Fibroblast of villous mesenchyme (primary cell): ENCODE measurements at regions not wholly inside any gene's neighbourhood (a gene's known extent, or its start where the extent isn't known, plus 50 kb on each side); places are given as distances from the start of the nearest gene placed in this dataset.

Experiments
- DNase-seq: peaks from one replicate; pipeline ENCODE4 v3.0.0-alpha.2; 2010; ENCODE audit warnings: low read depth
- H3K4me3 ChIP-seq: 2 replicates; pipeline ENCODE4 v1.5.1; 2011; ENCODE audit warnings: low read depth, mild to moderate bottlenecking, low read length
- TF ChIP-seq, protein P1 (sequence below): IDR thresholded peaks from 2 replicates; pipeline ENCODE4 v1.5.1; 2012; ENCODE audit warnings: low read depth, mild to moderate bottlenecking, low read length; ENCODE audit not compliant: insufficient read depth

DNA sequence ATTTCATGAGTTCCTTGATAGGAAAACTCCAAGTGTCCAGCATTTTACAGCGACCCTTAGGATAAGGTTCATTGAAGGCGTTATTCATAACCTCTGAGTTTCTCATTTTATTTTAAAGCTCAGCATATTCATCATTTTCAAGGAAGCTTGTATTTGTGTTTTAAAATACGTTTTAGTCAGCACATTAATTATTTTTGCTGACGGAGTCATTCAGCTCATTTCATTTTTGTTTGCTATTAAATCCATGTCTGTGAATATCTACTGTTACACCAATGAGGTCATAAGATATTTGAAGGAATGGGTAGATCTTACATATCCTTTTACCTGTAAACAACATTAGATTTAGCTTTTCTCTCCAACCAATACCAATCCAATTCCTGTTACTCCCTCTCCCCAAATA is 1766.3 kb upstream of the PCDH10 start:
- DNase-seq, result no peak
- H3K4me3 ChIP-seq, result no peak overlapping the region
- TF ChIP-seq, protein P1, sequence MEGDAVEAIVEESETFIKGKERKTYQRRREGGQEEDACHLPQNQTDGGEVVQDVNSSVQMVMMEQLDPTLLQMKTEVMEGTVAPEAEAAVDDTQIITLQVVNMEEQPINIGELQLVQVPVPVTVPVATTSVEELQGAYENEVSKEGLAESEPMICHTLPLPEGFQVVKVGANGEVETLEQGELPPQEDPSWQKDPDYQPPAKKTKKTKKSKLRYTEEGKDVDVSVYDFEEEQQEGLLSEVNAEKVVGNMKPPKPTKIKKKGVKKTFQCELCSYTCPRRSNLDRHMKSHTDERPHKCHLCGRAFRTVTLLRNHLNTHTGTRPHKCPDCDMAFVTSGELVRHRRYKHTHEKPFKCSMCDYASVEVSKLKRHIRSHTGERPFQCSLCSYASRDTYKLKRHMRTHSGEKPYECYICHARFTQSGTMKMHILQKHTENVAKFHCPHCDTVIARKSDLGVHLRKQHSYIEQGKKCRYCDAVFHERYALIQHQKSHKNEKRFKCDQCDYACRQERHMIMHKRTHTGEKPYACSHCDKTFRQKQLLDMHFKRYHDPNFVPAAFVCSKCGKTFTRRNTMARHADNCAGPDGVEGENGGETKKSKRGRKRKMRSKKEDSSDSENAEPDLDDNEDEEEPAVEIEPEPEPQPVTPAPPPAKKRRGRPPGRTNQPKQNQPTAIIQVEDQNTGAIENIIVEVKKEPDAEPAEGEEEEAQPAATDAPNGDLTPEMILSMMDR, result no peak

DNA sequence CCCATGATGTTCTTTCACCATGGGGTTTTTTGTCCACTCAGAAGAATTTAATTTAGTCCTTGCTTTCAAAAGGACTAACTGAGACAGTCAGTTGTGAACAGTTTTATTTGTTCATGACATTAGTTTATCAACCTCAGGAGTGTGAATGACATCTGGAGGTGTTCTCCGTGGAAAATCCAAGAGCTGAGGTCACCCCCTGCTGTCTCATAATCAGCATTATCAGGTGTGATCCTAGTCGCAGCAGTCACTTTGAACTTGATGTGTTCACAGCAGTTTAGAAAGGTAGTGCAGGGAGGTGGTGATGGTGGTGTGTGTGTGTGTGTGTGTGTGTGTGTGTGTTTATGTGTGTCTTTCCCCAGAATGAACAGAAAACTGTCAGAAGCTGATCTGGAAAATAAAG is 1760.8 kb upstream of the PCDH10 start:
- no peak for DNase-seq
- TF ChIP-seq, protein P1, result no peak
- no peak overlapping the region for H3K4me3 ChIP-seq

DNA sequence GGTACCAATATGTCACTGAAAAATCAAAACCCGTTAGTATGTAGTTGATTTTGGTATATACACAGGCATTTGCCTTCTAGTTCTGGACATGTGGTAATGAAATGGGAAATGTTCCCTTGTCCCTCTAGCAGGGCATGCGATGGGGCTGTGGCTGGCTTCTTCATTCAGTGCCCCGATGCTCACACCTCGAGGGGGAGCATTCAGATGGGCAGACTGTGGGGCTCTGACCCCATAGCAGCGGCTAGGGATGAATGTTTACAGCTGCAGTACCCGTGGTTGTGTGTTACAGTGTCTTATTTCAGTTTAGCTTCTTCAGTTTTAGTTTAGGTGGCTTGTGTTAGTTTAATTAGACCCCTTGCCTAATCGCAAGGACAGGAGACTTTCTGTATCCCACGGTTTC is 1741.0 kb upstream of the PCDH10 start:
- TF ChIP-seq, protein P1, result no peak

DNA sequence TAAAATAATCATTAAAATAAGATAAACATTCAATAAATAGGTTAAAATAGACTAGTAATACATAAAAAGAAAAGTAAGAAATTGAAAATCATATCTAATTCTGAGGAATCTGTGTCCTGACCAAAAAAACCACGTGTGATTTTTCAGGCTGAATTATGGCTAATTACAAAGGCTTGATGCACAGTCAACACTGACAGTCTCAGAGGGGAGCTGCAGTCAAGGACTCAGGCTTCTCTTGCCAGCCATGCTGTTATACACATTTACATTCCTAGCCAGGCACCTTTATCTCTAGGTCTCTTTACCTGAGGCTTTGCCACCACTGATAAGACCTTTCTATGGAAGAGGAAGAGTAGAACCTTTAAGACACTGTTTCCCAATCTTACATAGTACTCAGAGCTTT is 1737.7 kb upstream of the PCDH10 start:
- TF ChIP-seq, protein P1, result no peak
- no peak overlapping the region for H3K4me3 ChIP-seq
- no peak for DNase-seq

More for the DNA sequence above, 1741.0 kb upstream of the PCDH10 start:
- no peak overlapping the region for H3K4me3 ChIP-seq
- DNase-seq, result no peak

DNA sequence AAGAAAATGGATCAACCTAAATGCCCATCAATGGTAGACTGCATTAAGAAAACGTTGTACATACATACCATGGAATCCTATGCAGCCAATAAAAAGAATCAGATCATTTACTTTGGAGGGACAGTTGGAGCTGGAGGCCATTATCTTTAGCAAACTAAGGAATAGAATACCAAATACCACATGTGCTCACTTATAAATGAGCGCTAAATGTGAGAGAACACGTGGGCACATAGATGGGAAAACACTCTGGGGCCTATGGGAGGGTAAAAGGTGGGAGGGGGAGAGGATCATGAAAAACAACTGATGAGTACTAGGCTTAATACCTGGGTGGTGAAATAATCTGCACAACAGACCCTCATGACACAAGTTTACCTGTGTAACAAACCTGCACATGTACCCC is 1729.9 kb upstream of the PCDH10 start:
- TF ChIP-seq, protein P1, result no peak
- DNase-seq, result no peak
- H3K4me3 ChIP-seq, result no peak overlapping the region

DNA sequence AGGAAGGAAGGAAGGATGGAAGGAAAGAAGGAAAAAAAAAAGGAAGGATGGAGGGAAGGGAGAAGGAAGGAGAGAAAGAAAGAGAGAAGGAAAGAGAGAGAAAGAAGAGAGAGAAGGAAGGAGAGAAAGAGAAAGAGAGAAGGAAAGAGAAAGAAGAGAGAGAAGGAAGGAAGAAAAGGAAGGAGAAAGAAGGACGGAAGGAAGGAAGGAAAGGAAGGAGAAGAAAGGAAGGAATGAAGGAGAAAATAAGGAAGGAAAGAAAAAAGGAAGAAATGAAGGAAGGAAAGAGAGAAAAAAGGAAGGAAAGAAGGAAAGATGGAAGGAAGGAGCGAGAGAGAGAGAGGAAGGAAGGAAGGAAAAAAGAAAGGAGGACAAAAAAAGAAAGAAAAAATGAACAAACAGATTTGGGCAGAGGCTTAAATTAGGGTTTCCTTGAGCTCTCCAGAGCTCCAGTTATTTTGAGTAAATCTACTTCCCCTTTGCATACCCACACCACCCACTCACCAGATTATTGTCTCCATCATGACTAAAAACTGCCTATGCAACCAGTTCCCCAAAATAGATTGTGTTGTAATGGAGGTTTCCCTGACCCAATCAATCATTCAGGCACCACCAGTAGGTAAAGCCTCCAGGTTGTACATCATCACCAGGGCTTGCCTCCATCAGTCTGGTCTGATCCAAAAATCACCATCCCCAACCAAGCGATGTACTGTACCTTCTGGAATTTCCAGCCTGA is 1722.9 kb upstream of the PCDH10 start:
- no peak for DNase-seq
- no peak overlapping the region for H3K4me3 ChIP-seq
- TF ChIP-seq, protein P1, result no peak

DNA sequence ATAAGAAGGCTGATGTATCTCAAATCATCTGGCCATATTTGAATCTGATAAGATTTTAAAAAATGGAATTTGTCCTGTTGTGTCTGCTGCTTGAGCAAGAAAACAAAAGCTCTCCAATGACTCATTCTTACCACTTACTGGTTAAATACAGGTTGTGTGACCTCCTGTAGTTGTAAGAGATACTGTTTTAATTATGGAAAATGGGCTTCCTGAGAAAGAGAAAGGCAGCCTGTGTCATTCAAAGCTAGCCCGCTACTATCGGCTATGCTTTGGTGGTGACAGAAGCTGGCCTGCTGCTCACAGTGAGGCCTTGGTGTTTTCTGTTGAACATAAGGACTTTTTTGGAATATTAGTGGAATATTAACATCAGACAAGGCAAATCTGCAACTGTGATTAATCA is 1722.1 kb upstream of the PCDH10 start:
- TF ChIP-seq, protein P1, result no peak
- no peak overlapping the region for H3K4me3 ChIP-seq
- no peak for DNase-seq
